OCI-M1 (cell line): ENCODE measurements at regions not wholly inside any gene's neighbourhood (a gene's known extent, or its start where the extent isn't known, plus 50 kb on each side); places are given as distances from the start of the nearest gene placed in this dataset.
A peak's percentile ranks its signal among the peaks of the same experiment; 100 is the strongest.

Experiments
- DNase-seq: peaks from one replicate; lab custom pipeline; 2025; lab: John Stamatoyannopoulos, UW

DNA sequence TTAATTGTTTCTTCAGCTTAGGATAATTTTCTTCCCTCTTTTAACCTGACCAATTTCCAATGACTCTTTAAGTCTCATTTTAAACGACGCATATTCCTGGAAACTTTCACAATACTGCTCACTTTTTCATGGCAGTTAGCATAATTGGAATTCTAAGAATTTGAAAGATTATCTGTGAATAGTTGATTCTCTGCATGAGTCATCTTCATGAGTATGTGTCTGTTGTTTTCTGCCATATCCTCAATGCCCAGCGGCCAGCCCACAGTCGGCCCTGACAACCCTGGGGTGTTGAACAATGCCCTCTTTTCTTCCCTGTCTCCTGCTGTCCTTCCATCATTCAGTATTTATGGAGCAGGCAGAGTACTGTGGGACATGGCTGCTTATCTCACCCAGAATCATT, 554.2 kb downstream of the CDH26 start:
- peak; percentile 21 for DNase-seq

DNA sequence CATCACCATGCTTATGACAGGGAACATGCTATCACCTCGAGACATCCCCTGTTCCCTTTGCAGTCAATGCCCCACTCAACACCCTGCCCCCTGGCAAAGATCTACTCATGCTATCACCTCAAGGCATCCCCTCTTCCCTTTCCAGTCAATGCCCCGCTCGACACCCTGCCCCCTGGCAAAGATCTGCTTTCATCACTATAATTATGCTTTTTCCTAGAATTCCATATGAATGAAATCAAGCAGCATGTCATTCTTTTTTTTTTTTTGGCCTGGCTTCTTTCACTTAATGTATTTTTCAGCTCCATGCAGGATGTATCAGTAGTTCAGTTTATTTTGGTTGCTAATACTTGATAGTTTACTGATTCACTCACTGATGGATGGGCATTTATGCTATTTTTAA, 554.9 kb downstream of the CDH26 start:
- DNase-seq = no peak

DNA sequence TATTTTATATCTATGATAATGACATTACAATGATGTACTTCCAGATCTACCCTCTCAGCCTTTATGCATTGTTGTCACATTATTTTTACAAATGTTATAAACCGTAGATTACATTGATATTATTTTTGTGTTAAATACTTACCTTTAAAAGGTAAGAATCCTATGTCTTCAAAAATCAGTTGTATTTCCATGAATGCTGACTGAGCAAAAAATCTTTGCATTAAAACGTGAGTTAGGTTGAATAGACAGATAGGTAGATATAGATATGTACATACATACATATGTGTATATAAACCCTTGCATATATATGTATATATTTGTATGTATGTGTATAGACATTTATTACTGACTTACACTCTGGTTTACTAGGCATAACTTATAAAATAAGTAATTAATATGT, 558.2 kb downstream of the CDH26 start:
- DNase-seq = no peak

DNA sequence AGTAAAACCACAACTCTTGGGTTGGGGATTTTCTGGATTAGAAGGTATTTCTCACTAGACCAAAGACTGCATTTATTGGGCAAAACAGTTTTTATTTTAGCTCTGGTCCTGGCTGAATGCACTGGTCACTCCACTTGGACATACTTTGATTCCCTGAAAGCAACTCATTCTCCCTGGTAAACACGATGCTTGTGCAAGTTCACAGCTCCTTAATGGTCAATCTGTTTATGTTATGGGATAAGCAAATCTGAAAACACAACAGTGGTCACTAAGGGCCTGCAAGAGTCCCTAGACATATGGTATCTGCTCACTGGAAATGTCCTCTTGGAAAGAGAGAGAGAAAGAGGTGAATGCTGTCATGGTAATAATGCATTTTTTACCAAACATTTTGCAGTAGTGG, 559.8 kb downstream of the CDH26 start:
- no peak for DNase-seq

DNA sequence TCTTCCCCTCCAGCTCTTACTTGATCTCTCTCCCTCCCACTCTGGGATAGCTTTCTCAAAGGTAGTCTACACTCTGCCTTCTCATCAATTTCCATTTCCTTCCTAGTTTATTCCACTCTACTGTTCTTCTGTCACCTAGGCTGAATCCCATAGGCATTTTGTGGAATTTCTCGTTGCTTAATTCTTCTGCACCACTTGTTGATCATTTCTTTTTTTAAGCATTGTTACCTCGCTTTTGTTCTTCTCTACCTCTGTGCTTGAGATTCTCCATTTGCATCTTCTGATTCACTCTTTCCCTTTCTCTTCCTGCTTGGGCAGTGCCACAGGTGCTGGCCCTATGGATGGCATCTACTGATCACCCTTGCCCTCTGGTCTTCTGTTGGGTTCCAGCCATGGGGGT, 567.2 kb downstream of the CDH26 start:
- DNase-seq = no peak

DNA sequence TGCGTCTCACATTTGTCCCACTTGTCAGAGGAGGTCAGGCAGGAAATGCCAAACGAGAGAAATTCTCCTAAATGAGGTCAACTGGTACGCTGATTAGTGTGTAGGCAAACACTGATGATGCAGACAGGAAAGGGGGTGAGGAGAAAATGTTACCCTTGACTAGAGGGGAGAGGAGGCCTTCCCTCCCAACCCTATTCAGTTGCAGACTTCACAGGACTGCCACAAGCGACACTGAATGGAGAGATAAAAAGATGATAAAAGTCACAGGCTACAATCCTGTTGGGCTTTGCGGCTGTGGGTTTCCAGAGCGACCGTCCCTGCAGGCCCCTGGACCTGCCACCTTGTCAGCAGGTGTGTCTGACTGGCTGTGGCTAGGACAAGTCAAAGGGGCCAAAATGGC, 569.4 kb downstream of the CDH26 start:
- DNase-seq = no peak

DNA sequence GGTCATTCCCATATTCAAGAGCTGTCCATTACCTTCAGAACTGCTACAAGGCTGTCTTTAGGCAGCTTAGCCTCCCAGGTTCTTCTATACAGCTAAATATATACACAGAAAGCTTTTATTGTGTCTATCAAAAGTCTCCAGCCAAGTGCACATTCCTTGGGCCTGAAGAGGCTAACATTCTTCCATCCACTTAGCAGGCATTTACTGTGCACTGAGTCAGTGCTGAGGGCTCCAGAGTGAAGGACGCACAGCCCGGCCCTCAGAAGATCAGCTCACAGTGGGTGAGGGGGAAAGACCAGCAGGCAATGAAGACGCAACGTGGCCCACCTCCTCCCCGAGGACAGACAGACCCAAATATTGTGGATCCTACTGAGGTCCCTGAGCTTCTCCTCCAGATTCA, 569.9 kb downstream of the CDH26 start:
- no peak for DNase-seq

DNA sequence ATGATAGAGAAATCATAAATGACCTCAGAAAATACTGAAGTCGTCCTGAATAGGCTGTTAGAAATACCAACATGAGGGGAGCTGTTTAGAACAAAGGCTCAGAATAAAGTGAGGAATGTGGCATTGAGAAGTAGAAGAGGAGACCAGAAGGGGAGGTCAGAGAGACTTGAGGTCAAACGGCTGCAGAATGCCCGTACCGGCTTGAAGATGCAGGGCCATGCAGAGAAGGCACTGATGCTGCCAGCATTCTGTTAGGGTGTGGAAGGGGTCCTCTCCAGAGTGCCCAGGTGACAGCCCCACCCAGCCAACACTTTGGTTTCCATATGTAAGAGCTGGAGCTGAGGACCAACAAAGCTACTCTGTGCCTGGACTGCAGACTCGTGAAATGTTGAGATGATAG, 570.9 kb downstream of the CDH26 start:
- no peak for DNase-seq

DNA sequence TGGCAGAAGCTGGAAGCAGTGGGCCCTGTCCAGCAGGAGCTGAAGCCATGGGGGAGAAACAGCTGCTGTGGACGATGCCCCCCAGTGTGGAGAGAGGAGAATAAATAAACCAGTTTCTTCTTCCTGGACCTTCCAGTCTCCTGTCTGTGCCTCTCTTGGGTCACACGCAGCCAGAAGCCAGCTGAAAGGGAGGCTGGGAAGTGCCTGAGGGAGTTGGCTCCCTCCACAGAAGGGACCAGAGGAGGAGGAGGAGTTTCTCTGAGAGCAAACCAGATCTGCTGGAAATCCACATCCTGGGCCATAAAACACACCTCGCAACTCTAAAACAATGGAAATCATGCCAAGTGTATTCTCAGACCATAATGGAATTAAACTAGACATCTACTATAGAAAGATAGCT, 577.0 kb downstream of the CDH26 start:
- no peak for DNase-seq

DNA sequence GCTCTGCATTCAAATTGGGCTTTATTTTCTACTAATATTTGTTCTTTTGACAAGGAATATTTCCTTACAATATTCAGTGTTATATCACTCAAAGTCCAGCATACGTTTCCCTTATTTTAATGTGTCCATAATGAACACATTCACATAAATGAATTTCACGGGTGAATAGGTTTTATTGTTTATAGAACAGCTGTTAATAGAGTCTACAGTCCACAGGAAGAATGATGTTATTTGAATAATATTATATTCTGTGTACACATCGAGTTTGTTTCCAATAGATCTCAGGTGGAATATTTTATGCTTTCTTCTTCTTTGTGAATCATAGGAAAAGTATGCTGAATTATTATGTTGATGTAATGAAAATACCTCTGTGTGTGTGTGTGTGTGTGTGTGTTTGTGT, 582.4 kb downstream of the CDH26 start:
- DNase-seq = no peak

DNA sequence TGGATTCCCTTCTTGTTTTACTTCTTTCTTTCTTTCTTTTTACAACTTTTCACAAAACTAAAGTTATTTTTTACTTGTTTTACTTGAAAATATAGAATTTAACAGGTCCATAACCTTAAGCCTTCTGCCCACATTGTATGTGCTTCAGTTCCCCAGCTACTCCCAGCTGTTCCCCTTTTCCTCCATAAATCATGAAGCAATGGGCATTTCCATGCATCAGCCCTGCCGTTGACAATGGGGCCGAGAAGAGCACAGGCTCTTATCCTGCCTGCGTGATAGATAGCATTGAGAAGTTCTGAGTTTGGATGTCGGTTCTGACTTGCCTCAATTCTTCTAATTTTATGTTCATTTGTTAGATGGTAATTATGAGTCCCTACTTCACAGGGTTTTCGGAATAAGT, 583.8 kb downstream of the CDH26 start:
- DNase-seq = no peak

DNA sequence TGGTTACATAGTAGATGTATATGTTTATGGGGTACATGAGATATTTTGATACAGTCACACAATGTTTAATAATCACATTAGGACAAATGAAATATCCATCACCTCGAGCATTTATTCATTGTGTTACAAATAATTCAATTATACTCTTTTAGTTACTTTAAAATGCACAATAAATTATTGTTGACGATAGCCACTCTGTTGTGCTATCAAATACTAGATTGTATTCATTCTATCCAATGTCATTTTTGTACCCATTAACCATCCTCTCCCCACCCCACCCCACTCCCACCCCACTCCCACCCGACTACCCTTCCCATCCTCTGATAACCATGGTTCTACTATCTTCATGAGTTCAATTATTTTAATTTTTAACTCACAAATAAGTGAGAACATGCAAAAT, 585.4 kb downstream of the CDH26 start:
- DNase-seq = no peak

DNA sequence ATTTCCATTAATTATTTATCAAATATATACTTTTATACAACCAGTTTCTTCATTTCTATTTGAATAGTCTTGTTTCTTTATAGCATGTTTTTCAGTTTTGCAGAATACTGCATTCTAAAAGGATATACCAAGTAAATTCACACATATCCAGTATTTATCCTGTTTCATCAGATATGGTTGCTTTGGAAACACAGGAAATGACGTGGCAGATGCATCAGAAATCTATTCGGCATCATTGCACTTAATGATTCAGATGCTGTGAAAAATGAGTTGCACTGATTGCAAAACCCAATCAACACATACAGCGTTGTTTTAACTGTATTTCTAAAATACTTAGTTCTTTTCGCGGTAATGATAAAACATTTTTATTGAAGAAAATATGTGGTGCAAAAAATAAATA, 594.9 kb downstream of the CDH26 start:
- no peak for DNase-seq

DNA sequence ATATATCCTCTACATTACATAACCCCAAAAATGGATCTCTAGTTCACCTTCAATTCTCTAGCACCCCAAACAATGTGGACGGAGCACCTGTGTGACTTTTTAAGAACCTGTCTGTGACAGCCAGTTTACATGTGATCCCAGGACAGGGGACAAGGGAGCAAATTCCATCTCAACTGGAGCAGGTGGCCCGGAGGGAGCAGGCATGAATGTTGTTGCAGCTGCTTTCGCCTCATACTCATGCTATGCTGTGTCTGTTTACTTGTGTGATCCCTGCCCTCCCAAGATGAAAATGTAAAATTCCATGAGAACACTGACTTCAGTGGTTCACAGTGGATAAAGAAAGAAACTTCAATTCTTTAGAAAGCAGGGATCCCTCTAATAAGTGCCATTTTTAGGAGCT, 600.3 kb downstream of the CDH26 start:
- DNase-seq = no peak

DNA sequence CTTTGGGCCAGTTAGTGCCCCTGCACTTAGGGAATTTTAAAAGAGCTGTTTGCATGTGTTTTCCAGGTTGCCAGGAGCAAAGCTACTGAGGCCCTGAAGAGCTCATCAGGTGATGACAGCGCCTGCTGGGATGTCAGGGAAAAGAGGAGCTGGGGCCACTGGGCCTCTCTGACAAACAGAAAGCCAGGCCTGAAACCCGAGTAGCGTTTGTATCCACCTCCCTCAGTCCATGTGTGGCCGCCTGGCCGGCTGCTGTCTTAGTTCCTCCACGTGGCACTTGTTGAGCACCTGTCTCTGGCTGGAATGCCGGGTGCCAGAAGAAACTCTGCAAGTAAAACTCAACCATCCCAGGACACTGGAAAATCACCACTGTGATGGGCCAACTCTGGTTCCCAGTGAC, 601.2 kb downstream of the CDH26 start:
- DNase-seq = no peak

DNA sequence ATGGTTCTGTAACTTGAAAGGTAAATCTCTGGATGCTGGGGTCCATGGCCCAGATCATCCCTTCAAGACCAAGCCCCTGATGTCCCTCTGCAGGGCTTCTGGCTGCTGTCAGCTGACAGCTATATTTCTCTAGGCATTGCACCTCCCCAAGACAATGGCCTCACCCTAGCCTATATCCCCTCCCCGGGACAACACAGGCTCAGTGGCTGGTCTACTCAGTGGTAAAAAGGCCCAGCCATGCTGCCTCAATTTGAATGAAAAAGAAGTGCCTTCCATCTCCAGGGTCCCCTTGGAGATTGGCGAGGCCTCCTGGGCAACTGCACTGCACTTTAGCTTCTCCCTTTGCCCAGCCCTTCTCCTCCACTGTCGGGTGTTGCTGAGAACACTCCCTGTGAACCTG, 602.8 kb downstream of the CDH26 start:
- DNase-seq = no peak

DNA sequence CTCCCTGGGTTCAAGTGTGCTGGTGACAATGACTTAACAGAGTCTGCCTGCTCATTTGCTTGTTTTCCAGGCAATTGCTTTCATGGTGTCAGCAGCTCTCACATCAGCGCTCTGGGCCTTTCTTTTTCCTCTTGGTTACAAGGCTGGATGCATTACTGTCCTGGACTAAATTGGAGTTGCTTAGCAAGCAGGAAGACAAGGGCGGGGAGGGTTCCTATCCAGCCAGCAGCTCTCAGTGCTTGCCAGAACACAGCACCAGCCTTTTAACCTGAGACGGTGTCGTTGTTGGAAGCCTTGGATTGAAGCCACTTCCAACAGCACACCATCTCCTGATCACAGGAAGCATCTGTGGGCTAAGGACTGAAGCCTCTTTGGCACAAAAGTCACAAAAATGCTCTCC, 606.9 kb downstream of the CDH26 start:
- DNase-seq = no peak

DNA sequence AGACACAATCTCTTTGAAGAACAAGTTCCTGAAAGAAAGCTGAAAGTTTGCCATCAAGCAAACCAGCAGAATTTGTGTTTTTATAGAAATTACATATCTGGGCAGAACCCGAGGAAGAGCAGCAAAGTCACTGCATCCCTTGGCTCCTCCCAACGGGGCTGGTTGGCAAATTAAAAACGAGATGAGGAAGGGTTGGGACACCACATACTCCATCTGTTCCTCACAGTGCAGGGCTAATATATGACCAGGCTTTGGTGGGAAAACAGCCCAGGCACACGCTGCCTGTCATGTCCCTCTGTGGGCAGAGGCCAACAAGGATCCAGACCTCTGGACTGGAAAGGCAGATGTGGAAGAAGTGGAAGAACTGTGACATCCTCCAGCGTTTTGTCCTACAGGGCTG, 607.3 kb downstream of the CDH26 start:
- no peak for DNase-seq

DNA sequence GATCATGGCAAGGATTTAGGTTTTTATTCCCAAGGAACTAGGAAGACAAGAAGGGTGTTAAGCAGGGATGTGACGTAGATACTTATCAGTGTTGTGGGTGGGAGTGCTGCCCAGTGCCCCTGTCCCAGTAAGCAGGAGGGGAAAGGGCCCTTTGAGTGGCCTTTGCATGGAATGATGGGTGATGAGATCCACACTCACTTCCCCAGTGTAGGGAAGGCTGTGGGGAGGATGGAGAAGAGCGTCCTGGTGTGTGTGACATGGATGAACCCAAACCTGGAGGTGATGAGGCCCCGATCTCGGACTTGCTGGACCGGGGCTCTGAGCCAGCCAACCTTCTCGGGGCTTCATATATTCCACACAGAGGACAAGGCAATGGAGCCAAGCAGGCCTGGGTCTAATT, 610.9 kb downstream of the CDH26 start:
- DNase-seq = no peak

DNA sequence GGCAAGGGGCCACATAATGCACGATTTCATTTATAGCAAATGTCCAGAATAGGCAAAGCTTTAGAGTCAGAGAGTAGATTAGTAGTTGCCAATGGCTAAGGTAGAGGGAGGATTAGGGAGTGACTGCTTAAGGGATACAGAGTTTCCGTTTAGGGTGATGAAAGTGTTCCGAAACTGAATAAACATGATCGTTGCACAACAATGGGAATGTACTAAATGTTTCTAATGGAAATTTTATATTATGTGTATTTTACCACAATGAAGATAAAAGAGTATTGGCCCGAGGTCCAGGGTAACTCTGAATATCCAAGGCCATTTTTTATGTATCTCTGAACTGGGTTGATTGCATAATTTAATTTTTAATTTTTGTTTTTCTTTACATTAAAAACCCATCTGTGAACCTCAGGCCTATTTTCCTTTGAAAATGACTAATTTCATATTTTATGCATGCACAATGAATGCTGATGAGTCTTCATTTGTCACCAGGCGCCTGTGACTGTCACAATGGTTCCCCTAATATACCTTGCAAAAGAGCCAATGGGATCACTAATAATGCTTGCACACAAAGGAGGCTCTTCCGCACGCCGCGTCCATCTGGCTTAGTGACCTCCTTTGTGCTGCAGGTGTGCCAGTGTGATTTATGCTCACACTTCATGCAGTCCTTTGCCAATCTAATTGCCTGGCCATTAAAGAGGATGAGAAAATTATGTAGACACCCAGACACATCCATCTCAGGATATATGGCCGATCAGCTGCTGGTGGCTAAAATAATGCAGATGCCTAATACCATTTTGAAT, 612.5 kb downstream of the CDH26 start:
- DNase-seq = no peak

DNA sequence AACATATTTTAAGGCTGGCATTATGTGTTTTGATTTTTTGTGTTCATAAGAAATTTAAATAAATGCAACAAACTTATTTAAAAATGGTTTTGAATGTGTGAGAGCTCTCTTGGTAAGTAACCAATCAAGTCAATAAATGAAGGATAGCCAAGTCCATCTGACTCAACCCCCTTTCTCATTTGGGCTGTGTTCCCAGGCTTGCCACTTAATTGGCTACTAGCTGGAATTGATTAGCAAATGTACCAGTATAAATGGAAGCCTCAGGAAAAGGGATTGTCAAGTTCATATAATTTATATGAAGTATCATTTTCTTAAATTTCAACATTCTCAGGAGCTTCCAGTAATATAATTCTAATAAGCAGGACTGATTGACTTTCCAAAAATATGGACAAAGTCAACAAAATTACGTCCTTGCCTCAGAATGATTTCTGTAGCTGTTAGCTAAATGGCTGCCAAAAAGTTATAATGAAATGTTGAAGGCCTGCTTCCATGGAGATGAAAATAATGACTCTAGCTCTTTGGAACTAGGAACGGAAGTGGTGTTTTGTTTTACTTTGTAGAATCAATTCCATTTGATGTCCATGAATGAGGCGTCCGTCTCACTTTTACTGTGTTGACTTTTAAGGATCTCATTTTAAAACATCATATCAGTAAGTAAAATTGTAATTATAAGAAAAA, 614.9 kb downstream of the CDH26 start:
- no peak for DNase-seq

DNA sequence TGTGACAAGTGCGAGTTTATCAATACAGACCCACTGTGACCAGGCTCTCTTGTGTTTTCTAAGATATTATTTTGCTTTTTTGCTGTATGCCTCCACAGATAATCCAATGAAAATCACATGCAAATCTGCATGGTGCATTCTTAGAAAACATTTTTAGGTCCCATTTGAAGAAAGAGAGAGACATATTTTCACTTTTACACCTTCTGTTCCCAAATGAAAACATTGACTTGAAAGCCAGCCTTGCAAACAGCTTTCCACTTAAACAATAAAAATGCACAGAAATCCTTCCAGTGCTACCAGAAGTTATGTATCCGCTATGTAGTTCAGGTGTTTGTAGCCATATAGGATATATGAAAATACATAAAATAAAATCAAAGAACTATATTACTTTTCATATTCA, 618.0 kb downstream of the CDH26 start:
- no peak for DNase-seq

DNA sequence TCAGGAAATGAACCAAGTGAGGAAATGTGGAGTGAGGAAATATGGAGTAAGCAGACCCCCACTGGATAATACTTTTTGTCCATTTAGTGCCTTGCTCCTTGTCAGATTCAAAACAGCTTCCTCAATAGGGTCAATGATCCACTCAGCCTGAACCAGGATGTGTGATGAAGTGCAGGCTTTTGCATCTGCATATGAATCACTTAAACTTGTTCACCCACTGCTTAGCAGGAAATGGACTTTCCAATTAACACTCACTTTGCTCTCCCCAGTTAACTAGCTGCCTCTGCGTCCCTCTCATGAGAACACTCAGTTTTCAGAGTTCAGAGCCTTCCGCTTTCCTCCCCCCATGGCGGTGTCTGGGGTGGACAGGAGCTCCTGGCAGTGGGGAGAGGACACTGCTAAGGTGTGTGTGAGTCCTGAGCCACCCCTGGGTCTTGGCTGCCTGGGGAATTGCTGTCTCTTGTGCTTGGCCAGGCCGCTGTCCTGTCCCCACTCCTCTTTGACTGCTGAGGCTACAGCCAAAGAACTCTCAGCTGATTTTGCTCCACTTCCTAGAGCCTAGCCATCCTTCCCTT, 621.8 kb downstream of the CDH26 start:
- no peak for DNase-seq
